Activated naive CD4-positive, alpha-beta T cell treated with anti-CD3 and anti-CD28 coated beads, Interleukin-2, amount 10 ng/mL, durations not matched to agents 7 days and 5 days (primary cell): ENCODE measurements at regions not wholly inside any gene's neighbourhood (a gene's known extent, or its start where the extent isn't known, plus 50 kb on each side); places are given as distances from the start of the nearest gene placed in this dataset.
"Not testable (repeated sequence)": the region's sequence is repeated elsewhere in the genome, so short reads cannot be mapped to it uniquely, and the experiment has no call there.

Source experiments
- CTCF ChIA-PET: fragments of 350-600 bp; sonication (Branson Sonifier 250); formaldehyde crosslinking; loops from one replicate; lab custom pipeline; 2021; ENCODE audit warnings: antibody characterized with exemption; lab: Charles Lee
- DNase-seq: peaks from one replicate; pipeline ENCODE4 v3.0.0-alpha.2; 2020
- H3K27ac Mint-ChIP-seq: one replicate; pipeline ENCODE4 v1.8.0; 2021; ENCODE audit warnings: mild to moderate bottlenecking, moderate library complexity, mixed read lengths
- H3K27me3 Mint-ChIP-seq: one replicate; pipeline ENCODE4 v1.8.0; 2021; ENCODE audit warnings: mild to moderate bottlenecking, mixed read lengths
- H3K36me3 Mint-ChIP-seq: one replicate; pipeline ENCODE4 v1.8.0; 2021; ENCODE audit warnings: mixed read lengths
- H3K4me1 Mint-ChIP-seq: one replicate; pipeline ENCODE4 v1.8.0; 2021; ENCODE audit warnings: mixed read lengths
- H3K4me3 Mint-ChIP-seq: one replicate; pipeline ENCODE4 v1.8.0; 2021; ENCODE audit warnings: mild to moderate bottlenecking, moderate library complexity, mixed read lengths
- H3K9me3 Mint-ChIP-seq: one replicate; pipeline ENCODE4 v1.8.0; 2021; ENCODE audit warnings: mixed read lengths

GRCh38 chr5:114099161-114099560, 262.7 kb upstream of the KCNN2 start:
- H3K27me3 Mint-ChIP-seq, result no peaks in the 10 kb centered on the region
- H3K4me1 Mint-ChIP-seq, result no peaks in the 10 kb centered on the region
- no peaks in the 10 kb centered on the region for H3K9me3 Mint-ChIP-seq
- H3K27ac Mint-ChIP-seq, result no peak overlapping the region
- CTCF ChIA-PET, result no interaction called here
- no peak overlapping the region for H3K4me3 Mint-ChIP-seq
- no peak for DNase-seq
- no peaks in the 10 kb centered on the region for H3K36me3 Mint-ChIP-seq

DNA sequence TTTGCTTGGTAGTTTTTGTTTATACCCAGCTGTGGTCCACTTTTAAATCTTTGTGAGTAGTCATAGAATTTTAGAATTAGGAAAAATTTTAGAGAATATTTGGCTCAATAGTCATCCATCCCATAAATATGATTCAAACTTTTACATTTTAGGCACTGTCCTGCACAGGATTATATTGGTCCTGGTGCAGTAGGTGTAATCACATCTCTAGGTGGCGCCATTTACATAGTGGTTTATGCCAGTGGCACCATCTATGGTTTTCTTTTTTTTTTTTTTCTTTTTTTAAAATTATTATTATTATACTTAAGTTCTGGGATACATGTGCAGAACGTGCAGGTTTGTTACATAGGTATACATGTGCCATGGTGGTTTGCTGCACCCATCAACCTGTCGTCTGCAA, 260.7 kb upstream of the KCNN2 start:
- CTCF ChIA-PET, result no interaction called here
- no peaks in the 10 kb centered on the region for H3K27me3 Mint-ChIP-seq
- no peak overlapping the region for H3K27ac Mint-ChIP-seq
- no peak overlapping the region for H3K4me3 Mint-ChIP-seq
- no peaks in the 10 kb centered on the region for H3K36me3 Mint-ChIP-seq
- no peak for DNase-seq
- H3K4me1 Mint-ChIP-seq, result no peaks in the 10 kb centered on the region
- peaks cover 2% of the 10 kb centered on the region for H3K9me3 Mint-ChIP-seq

DNA sequence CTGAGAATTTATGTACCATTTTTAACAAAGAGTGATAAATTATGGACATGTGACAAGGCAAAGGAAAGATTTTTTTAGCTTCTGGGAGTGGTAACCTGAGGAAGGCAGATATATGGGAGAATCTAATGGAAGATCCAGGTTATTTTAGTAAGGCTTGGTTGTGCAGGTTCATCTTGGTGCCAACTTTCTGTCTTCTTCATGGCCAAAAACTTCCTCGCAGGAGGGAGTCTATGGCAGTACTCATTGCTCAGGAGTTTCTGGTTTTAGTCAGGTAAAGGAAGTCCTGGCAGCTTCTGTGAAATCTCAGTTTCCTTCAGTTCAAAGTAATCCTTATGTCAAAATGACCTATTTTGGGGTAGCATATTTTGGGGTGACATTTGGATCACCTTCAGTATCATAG, 248.3 kb upstream of the KCNN2 start:
- DNase-seq, result no peak
- no peaks in the 10 kb centered on the region for H3K27me3 Mint-ChIP-seq
- H3K36me3 Mint-ChIP-seq, result no peaks in the 10 kb centered on the region
- no peaks in the 10 kb centered on the region for H3K9me3 Mint-ChIP-seq
- no peaks in the 10 kb centered on the region for H3K4me1 Mint-ChIP-seq
- no peak overlapping the region for H3K27ac Mint-ChIP-seq
- no peak overlapping the region for H3K4me3 Mint-ChIP-seq
- CTCF ChIA-PET, result no interaction called here

GRCh38 chr5:114116981-114117380, 244.9 kb upstream of the KCNN2 start:
- DNase-seq, result no peak
- H3K36me3 Mint-ChIP-seq, result no peaks in the 10 kb centered on the region
- no peaks in the 10 kb centered on the region for H3K4me1 Mint-ChIP-seq
- CTCF ChIA-PET, result no interaction called here
- no peaks in the 10 kb centered on the region for H3K9me3 Mint-ChIP-seq
- H3K4me3 Mint-ChIP-seq, result no peak overlapping the region
- H3K27me3 Mint-ChIP-seq, result no peaks in the 10 kb centered on the region
- no peak overlapping the region for H3K27ac Mint-ChIP-seq

DNA sequence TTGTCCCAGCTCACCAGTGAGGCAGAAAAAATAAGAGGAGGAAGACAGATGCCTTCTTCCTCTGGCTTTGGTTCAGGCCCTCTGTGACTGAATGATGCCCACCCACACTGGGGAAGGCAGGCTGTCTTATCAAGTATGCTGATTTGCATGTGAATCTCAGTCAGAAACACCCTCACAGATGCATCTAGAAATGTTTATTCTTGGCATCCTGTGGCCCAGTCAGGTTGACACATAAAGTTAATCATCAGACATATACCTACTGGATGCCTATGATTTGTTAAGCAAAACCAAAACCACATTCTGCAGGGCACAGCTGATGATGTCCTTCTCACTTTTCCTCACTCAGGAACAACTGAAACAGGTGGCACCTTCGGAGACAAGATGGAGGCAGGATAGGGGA, 243.4 kb upstream of the KCNN2 start:
- no peaks in the 10 kb centered on the region for H3K36me3 Mint-ChIP-seq
- no peaks in the 10 kb centered on the region for H3K27me3 Mint-ChIP-seq
- H3K9me3 Mint-ChIP-seq, result no peaks in the 10 kb centered on the region
- no peak overlapping the region for H3K27ac Mint-ChIP-seq
- no peak overlapping the region for H3K4me3 Mint-ChIP-seq
- H3K4me1 Mint-ChIP-seq, result no peaks in the 10 kb centered on the region
- no peak for DNase-seq
- CTCF ChIA-PET, result no interaction called here

DNA sequence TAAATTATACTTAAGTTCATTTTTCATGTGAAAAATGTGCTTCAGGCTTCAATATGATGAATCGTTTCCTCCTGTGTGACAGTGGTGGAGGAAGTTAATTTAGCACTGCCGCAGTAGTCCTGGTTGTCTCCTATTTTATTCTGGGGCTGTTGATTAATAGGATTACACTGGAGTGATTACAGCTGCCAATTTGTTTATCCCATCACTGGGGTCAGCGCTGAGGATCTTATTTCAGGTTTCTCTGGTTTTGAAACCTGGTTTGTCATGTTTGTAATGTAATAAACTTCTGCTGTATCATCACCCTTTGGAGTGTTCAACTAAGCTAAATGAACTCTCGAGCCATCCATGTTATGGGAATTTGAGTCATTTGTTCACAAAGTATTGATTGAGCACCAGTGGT, 241.7 kb upstream of the KCNN2 start:
- DNase-seq, result no peak
- no peaks in the 10 kb centered on the region for H3K36me3 Mint-ChIP-seq
- no peaks in the 10 kb centered on the region for H3K27me3 Mint-ChIP-seq
- no peak overlapping the region for H3K27ac Mint-ChIP-seq
- H3K4me3 Mint-ChIP-seq, result no peak overlapping the region
- H3K4me1 Mint-ChIP-seq, result no peaks in the 10 kb centered on the region
- H3K9me3 Mint-ChIP-seq, result no peaks in the 10 kb centered on the region
- CTCF ChIA-PET, result no interaction called here

DNA sequence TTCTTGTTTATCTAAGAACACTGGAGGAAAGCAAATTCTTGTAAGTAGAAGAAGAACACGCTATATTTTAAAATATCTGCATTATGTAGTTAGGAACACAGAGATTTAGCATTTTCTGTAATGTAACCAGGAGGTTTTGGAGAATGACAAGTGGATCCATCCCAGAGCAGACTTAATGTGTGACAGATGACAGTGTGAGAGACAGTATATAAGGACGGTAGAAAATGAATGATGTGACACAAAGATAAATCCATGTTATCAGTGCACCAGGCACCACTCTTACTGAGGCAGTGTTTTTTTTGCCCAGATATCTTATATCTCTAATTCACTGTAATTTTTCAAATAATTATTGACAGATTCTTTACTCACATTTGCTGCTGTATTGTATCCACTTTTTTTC, 239.0 kb upstream of the KCNN2 start:
- CTCF ChIA-PET, result no interaction called here
- DNase-seq, result no peak
- no peaks in the 10 kb centered on the region for H3K4me1 Mint-ChIP-seq
- no peak overlapping the region for H3K27ac Mint-ChIP-seq
- no peaks in the 10 kb centered on the region for H3K9me3 Mint-ChIP-seq
- no peaks in the 10 kb centered on the region for H3K36me3 Mint-ChIP-seq
- H3K27me3 Mint-ChIP-seq, result no peaks in the 10 kb centered on the region
- no peak overlapping the region for H3K4me3 Mint-ChIP-seq

- no peaks in the 10 kb centered on the region for H3K4me1 Mint-ChIP-seq
- H3K4me3 Mint-ChIP-seq, result no peak overlapping the region
- no peak for DNase-seq
Measured at GRCh38 chr5:114123654-114124053, 238.2 kb upstream of the KCNN2 start.

GRCh38 chr5:114146398-114146797, 215.5 kb upstream of the KCNN2 start:
- Mint-ChIP-seq H3K27ac (no peak overlapping the region), H3K9me3 (peaks cover 39% of the 10 kb centered on the region), H3K4me1 (no peaks in the 10 kb centered on the region), H3K4me3 (no peak overlapping the region), H3K36me3 (no peaks in the 10 kb centered on the region), H3K27me3 (no peaks in the 10 kb centered on the region)
- CTCF ChIA-PET, result no interaction called here
- no peak for DNase-seq

More at GRCh38 chr5:114123654-114124053, 238.2 kb upstream of the KCNN2 start:
- H3K27ac Mint-ChIP-seq, result no peak overlapping the region
- H3K27me3 Mint-ChIP-seq, result no peaks in the 10 kb centered on the region
- H3K36me3 Mint-ChIP-seq, result no peaks in the 10 kb centered on the region
- no peaks in the 10 kb centered on the region for H3K9me3 Mint-ChIP-seq
- CTCF ChIA-PET, result no interaction called here

DNA sequence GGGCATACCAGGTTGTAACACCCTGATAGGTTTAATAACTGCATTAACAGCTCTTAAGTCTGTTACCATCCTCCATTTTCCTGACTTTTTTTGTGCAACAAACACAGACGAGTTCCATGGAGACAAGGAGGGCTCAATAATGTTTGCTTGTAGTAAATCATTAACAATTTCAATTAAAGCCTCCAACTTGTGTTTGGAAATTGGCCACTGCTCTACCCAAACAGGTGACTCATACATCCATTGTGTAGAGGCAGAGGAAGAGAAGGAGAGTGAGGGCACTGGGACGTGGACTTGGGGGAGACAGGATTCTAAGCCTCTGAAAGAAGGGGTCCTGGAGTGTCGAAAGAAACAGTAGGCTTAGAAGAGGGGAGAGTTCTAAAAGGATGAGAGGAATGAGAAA, 213.6 kb upstream of the KCNN2 start:
- Mint-ChIP-seq H3K4me1 (no peaks in the 10 kb centered on the region), H3K4me3 (no peak overlapping the region), H3K9me3 (peaks cover 41% of the 10 kb centered on the region), H3K27me3 (no peaks in the 10 kb centered on the region), H3K27ac (no peak overlapping the region), H3K36me3 (no peaks in the 10 kb centered on the region)
- no peak for DNase-seq
- CTCF ChIA-PET, result no interaction called here

GRCh38 chr5:114148728-114149127, 213.1 kb upstream of the KCNN2 start:
- H3K4me3 Mint-ChIP-seq, H3K4me1 Mint-ChIP-seq, H3K36me3 Mint-ChIP-seq, H3K27ac Mint-ChIP-seq, H3K27me3 Mint-ChIP-seq, DNase-seq: not testable (repeated sequence)
- peaks cover 41% of the 10 kb centered on the region for H3K9me3 Mint-ChIP-seq
- CTCF ChIA-PET, result interaction anchor here (0.6 kb wide), 1 partner anchor 306 kb away, joined by 3 read pairs; no protein-coding TSS in a partner anchor

- Mint-ChIP-seq H3K4me1 (no peaks in the 10 kb centered on the region), H3K9me3 (peaks cover 39% of the 10 kb centered on the region), H3K36me3 (no peaks in the 10 kb centered on the region), H3K27me3 (no peaks in the 10 kb centered on the region), H3K4me3 (no peak overlapping the region), H3K27ac (no peak overlapping the region)
- CTCF ChIA-PET, result no interaction called here
- no peak for DNase-seq
Measured at GRCh38 chr5:114152656-114153360, 209.1 kb upstream of the KCNN2 start.

- H3K36me3 Mint-ChIP-seq, result no peaks in the 10 kb centered on the region
- no peak for DNase-seq
- H3K4me3 Mint-ChIP-seq, result no peak overlapping the region
- no peak overlapping the region for H3K27ac Mint-ChIP-seq
- H3K27me3 Mint-ChIP-seq, result no peaks in the 10 kb centered on the region
- CTCF ChIA-PET, result no interaction called here
- peaks cover 35% of the 10 kb centered on the region for H3K9me3 Mint-ChIP-seq
- H3K4me1 Mint-ChIP-seq, result no peaks in the 10 kb centered on the region
Measured at GRCh38 chr5:114153392-114153791, 208.5 kb upstream of the KCNN2 start.

DNA sequence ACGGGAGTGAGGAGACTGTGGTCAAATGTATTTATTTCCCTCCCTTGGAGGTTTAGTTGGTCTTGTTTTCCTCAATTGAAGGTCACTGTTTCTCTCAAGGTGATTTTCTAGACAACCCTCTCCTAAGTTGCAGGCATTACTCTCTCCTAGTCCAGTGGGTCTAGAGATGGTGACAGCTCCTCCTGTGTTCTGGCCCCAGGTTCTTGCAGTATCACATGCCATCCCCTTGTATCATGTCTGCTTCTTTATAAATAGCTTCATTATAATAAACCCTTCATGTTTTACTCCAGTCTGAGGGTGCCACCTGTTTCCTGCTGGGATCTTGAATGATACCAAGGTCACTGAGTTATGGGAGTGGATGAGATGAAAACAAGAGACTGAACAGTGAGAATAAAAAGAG, 208.0 kb upstream of the KCNN2 start:
- CTCF ChIA-PET, result no interaction called here
- no peak for DNase-seq
- Mint-ChIP-seq H3K4me3 (no peak overlapping the region), H3K4me1 (no peaks in the 10 kb centered on the region), H3K36me3 (no peaks in the 10 kb centered on the region), H3K27ac (no peak overlapping the region), H3K27me3 (no peaks in the 10 kb centered on the region), H3K9me3 (peaks cover 30% of the 10 kb centered on the region)

- Mint-ChIP-seq H3K9me3 (peaks cover 17% of the 10 kb centered on the region), H3K27me3 (no peaks in the 10 kb centered on the region), H3K36me3 (no peaks in the 10 kb centered on the region), H3K4me1 (no peaks in the 10 kb centered on the region), H3K4me3 (no peak overlapping the region), H3K27ac (no peak overlapping the region)
- DNase-seq, result no peak
- CTCF ChIA-PET, result no interaction called here
Measured at GRCh38 chr5:114166081-114166480, 195.8 kb upstream of the KCNN2 start.

DNA sequence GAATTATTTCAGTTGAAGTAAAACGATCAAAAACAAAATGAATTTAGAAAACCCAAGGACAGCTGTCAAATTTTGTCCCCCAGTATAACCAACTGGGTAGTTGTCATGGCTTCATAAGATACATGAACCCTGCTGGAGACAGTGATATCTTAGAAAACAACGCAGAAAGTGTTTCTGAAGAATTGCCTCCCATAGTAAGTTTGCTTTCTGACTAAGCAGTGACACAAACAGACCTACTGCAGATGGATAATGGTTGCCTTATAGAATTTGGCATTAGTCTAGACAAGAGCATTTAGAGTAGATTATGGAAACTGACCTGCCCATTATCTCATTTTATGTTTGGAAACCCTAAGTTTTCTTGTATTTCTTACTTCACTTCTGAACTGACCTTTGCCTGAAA, 187.7 kb upstream of the KCNN2 start:
- CTCF ChIA-PET, result no interaction called here
- DNase-seq, result no peak
- Mint-ChIP-seq H3K9me3 (peaks cover 9% of the 10 kb centered on the region), H3K4me3 (no peak overlapping the region), H3K4me1 (no peaks in the 10 kb centered on the region), H3K36me3 (no peaks in the 10 kb centered on the region), H3K27ac (no peak overlapping the region), H3K27me3 (no peaks in the 10 kb centered on the region)
